ENCODE measurements at regions not wholly inside any gene's neighbourhood (a gene's known extent, or its start where the extent isn't known, plus 50 kb on each side); places are given as distances from the start of the nearest gene placed in this dataset.

DNA sequence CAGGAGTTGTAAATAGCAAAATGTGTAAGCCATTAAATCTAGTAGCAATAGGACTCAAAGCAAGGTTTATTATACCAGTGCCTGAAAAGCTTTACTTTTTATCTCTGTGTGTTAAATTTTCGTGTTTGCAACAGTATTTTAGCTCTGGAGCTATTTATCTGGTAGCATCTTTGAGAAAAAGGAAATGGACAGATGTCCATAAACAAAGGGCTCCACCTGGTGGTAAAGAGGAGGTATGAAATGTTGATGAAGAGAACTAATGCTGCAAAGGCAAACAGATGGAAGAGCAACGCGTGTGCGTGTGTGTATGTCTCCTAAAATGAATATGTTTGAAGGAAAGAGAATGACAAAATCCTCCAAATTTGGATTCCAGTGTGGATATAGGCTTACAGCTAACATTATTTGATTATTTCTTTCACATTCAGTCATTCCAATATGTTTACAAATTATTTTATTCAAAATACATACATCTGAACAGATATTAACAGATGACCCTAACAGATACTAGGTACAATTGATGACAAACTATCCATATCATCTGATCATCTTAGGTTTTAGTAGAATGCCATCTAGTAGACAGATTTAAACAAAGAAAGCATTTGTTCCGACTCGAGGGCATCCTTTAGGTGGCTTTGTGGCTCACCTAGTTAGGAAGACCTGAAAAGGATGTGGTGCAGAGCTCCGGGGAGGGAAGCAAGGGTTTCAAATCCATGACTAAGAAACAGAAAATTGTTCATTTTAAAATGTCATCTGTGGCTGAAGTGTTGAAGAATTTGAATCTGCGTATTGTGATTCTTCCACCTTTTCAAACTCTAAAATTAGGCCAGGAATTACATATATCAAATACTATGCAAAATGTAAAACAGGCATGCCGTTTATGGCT is 383.3 kb downstream of the MTX2 start (continued):
- TF ChIP-seq, protein P1, sequence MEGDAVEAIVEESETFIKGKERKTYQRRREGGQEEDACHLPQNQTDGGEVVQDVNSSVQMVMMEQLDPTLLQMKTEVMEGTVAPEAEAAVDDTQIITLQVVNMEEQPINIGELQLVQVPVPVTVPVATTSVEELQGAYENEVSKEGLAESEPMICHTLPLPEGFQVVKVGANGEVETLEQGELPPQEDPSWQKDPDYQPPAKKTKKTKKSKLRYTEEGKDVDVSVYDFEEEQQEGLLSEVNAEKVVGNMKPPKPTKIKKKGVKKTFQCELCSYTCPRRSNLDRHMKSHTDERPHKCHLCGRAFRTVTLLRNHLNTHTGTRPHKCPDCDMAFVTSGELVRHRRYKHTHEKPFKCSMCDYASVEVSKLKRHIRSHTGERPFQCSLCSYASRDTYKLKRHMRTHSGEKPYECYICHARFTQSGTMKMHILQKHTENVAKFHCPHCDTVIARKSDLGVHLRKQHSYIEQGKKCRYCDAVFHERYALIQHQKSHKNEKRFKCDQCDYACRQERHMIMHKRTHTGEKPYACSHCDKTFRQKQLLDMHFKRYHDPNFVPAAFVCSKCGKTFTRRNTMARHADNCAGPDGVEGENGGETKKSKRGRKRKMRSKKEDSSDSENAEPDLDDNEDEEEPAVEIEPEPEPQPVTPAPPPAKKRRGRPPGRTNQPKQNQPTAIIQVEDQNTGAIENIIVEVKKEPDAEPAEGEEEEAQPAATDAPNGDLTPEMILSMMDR (CRISPR knock-in tag; IDR thresholded peaks at IDR 0.05): peak; percentile 79

DNA sequence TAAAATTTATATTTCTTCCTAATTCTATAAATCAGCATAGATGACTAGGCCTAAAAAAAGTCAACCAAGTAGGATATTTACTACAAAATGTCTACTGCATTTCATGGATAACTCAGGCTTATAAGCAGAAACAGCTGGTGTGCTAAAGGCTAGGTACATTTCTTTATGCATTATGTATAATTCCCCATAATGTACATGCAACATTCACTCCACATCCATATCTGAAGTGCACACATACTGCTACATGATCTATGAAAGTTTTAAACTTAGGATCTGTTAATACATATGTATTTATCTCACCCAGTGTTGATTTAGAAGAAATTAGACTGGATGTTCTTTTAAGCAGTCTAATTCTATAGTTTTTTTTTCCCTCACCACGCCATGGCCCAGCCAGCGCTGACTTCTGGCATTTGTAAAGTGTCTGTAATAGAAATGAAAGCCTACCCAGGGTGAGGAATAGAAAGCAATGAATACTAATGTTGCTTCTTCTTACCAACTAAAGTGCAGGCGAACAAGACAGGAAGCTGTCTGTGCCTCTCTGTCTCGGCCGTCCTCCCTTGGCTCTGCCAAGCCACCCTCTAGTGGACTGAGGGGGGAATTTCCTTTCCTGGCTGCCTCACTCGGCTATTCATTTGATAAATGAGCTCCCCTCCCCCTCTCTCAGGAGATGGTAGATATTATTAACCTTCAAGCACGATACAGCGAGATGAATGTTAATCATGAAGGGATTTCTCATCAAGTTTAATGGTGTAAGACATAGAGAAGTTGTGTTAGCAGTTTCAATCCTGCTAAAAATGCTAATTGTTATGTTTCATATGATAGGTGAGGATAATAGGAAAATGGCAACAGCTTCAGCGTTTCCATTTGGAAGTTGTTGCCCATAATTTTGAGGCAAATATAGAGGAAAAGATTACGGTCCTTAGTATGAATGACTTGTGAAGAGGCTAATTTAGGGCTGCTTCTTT is 384.5 kb downstream of the MTX2 start:
- DNase-seq (ENCODE audit: low spot score) (peak; percentile 57), FAIRE-seq (no peak), ATAC-seq (peak; percentile 94)
- Histone ChIP-seq H3K9ac (ENCODE audit: insufficient read depth, low read depth, low read length) (no peak overlapping the region), H3K4me1 (ENCODE audit: insufficient read depth, low read length) (no peaks in the 10 kb centered on the region), H3K36me3 (replicated peaks in 1 of 2; ENCODE audit: control insufficient read depth in 1 of 2, insufficient read depth in 2 of 2, low read length in 2 of 2) (no peaks in the 10 kb centered on the region), H4K20me1 (ENCODE audit: insufficient read depth, low read length) (no peaks in the 10 kb centered on the region), H3K4me2 (ENCODE audit: low read depth, low read length) (no peak overlapping the region), H2AFZ (ENCODE audit: low read length) (no peak overlapping the region), H3K4me3 (replicated peaks in 1 of 3; ENCODE audit: insufficient read depth in 1 of 3, low read depth in 2 of 3, low read length in 3 of 3) (no peak overlapping the region), H3K27ac (ENCODE audit: extremely low read length, insufficient read depth, low read length) (no peak overlapping the region), H3K79me2 (ENCODE audit: insufficient read depth, low read length) (no peaks in the 10 kb centered on the region), H3K9me3 (ENCODE audit: low read length) (no peaks in the 10 kb centered on the region), H3K27me3 (ENCODE audit: control insufficient read depth in 1 of 2, insufficient read depth in 2 of 2, low read length in 2 of 2) (peaks cover 0 to 15% of the 10 kb centered on the region in 2 experiments; a peak in 2 of 5 replicates)
- WGBS (ENCODE audit: low lambda C conversion rate): 12% methylated on average over 10 of the region's 10 CpGs
- in situ Hi-C loops (cut with HindIII; ENCODE audit: extremely low pct_ligation_motif_present, low pct_unique_long_range_greater_than_20kb) (loop anchor here (25.0 kb wide), 1 partner anchor 966 kb away; no protein-coding TSS in a partner anchor), intact Hi-C loops (cut with micrococcal nuclease; ENCODE audit: unreplicated experiment) (loop anchor here (10.0 kb wide), 1 partner anchor 161 kb away; no protein-coding TSS in a partner anchor)
- ChIA-PET POLR2A (no interaction called here), CTCF (ENCODE audit: low intra/inter-chr PET ratio, low total read pairs) (interaction anchor here (0.9 to 3.1 kb wide), 2 partner anchors 526 to 527 kb away, joined by 9 to 44 read pairs; no protein-coding TSS in a partner anchor)
- no TSS peak for BruUV-seq (replicated peaks)
- TF ChIP-seq ZNF7 (CRISPR knock-in tag; IDR thresholded peaks at IDR 0.05) (0 out of 2 replicates have a peak, but pooled peaks have one; percentile 18), ELF3 (CRISPR knock-in tag; IDR thresholded peaks at IDR 0.05) (peak; percentile 22; the same call in 1 of the 2 replicates), TEAD2 (CRISPR knock-in tag; IDR thresholded peaks at IDR 0.05) (no peak), ZNF883 (CRISPR knock-in tag; IDR thresholded peaks at IDR 0.05; ENCODE audit: not compliant biosample characterization) (no peak), XRCC5 (optimal IDR thresholded peaks at IDR 0.05; ENCODE audit: low read length) (peak; percentile 61), MBNL3 (CRISPR knock-in tag; conservative IDR thresholded peaks at IDR 0.05) (no peak), STAG1 (CRISPR knock-in tag; IDR thresholded peaks at IDR 0.05) (peak; percentile 25; the same call in 1 of the 2 replicates), RAD21 (CRISPR knock-in tag; IDR thresholded peaks at IDR 0.05) (0 out of 2 replicates have a peak, but pooled peaks have one; percentile 22), HNRNPL (IDR thresholded peaks at IDR 0.05; ENCODE audit: low read depth, low read length) (no peak), SMC3 (IDR thresholded peaks at IDR 0.05; ENCODE audit: low read length) (peak; percentile 57)
- TF ChIP-seq, protein P2, sequence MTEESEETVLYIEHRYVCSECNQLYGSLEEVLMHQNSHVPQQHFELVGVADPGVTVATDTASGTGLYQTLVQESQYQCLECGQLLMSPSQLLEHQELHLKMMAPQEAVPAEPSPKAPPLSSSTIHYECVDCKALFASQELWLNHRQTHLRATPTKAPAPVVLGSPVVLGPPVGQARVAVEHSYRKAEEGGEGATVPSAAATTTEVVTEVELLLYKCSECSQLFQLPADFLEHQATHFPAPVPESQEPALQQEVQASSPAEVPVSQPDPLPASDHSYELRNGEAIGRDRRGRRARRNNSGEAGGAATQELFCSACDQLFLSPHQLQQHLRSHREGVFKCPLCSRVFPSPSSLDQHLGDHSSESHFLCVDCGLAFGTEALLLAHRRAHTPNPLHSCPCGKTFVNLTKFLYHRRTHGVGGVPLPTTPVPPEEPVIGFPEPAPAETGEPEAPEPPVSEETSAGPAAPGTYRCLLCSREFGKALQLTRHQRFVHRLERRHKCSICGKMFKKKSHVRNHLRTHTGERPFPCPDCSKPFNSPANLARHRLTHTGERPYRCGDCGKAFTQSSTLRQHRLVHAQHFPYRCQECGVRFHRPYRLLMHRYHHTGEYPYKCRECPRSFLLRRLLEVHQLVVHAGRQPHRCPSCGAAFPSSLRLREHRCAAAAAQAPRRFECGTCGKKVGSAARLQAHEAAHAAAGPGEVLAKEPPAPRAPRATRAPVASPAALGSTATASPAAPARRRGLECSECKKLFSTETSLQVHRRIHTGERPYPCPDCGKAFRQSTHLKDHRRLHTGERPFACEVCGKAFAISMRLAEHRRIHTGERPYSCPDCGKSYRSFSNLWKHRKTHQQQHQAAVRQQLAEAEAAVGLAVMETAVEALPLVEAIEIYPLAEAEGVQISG (CRISPR knock-in tag; IDR thresholded peaks at IDR 0.05): 0 out of 2 replicates have a peak, but pooled peaks have one; percentile 21
- TF ChIP-seq, protein P3, sequence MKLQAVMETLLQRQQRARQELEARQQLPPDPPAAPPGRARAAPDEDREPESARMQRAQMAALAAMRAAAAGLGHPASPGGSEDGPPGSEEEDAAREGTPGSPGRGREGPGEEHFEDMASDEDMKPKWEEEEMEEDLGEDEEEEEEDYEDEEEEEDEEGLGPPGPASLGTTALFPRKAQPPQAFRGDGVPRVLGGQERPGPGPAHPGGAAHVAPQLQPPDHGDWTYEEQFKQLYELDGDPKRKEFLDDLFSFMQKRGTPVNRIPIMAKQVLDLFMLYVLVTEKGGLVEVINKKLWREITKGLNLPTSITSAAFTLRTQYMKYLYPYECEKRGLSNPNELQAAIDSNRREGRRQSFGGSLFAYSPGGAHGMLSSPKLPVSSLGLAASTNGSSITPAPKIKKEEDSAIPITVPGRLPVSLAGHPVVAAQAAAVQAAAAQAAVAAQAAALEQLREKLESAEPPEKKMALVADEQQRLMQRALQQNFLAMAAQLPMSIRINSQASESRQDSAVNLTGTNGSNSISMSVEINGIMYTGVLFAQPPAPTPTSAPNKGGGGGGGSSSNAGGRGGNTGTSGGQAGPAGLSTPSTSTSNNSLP (IDR thresholded peaks at IDR 0.05; ENCODE audit: low read depth, low read length): 0 out of 2 replicates have a peak, but pooled peaks have one; percentile 28

Measured in HepG2 (cell line).